Ammon's horn (tissue), 1 donor: ENCODE measurements at regions not wholly inside any gene's neighbourhood (a gene's known extent, or its start where the extent isn't known, plus 50 kb on each side); places are given as distances from the start of the nearest gene placed in this dataset.
"Not testable (repeated sequence)": the region's sequence is repeated elsewhere in the genome, so short reads cannot be mapped to it uniquely, and the experiment has no call there.

ENCODE experiments used
- DNase-seq: peaks from one replicate; pipeline ENCODE4 v3.0.0-alpha.2; 2016; ENCODE audit warnings: low spot score

DNA sequence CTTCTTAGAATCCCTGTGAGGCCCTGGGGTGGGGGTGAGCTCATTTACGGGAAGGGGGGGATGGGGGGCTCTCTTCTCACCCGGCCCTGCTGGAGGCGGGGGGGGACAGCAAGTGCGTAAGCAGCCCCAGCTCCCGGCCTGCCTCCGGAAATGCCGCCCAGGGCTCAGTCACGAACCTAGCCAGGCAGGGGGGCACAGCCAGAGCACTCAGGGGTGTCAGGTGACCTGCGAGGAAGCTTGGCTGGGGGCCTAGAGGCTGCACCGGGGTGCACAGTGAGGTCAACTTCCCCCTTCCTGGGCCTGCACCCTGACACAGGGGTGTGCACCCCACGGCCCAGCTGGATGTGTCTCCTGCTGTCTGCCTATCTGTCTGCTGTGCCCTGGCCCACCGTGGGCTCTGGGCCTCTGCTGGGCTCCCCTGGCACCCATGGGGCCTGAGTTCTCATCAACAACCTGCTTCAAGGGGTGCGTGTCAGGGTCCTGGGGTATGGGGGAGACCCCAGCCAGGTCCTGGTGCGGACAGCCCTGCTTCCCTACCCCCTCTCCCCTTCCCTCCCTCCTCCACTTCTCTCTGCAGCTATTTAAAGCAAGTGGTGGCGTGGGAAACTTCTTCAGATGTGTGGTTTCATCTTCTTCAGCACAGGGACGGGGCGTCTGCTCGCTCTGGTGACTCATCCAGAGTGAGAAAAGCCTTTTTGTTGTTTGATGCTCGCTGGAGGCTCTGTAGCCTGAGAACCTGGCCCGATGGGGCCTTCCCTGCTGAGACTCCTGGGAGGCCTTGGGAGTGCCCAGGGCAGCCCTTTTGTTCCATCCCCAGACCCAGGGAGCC, 92.5 kb upstream of the RUNX3 start:
- peak; percentile 70 for DNase-seq

DNA sequence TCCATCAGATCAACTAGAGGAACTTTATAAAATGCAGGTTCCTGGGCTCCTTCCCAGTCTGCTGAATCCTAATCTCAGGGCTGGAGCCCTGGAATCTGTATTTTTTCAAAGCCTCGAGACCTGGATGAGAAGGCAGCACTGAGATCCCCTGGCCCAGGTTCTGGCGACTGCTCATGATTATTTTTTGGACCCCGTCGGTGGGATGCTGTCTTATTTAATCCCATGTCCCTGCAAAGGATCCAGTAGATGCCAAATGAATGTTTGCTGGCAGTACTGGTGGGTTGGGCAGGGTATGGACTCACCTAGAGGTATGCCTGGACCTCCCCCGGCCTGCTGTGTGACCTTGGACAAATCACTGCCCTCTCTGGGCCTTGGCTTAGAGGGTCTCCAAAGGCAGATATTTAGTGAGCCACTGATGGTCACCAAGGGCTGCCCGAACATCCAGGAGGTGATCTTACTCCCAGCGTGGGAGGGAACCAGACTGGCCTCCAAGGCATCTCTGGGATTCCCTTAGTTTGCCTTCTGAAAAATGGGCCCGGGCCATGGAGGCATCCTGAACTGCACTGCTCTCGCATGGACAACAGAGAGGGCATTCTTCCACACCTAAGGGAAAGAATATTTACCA, 91.6 kb upstream of the RUNX3 start:
- DNase-seq, result no peak

DNA sequence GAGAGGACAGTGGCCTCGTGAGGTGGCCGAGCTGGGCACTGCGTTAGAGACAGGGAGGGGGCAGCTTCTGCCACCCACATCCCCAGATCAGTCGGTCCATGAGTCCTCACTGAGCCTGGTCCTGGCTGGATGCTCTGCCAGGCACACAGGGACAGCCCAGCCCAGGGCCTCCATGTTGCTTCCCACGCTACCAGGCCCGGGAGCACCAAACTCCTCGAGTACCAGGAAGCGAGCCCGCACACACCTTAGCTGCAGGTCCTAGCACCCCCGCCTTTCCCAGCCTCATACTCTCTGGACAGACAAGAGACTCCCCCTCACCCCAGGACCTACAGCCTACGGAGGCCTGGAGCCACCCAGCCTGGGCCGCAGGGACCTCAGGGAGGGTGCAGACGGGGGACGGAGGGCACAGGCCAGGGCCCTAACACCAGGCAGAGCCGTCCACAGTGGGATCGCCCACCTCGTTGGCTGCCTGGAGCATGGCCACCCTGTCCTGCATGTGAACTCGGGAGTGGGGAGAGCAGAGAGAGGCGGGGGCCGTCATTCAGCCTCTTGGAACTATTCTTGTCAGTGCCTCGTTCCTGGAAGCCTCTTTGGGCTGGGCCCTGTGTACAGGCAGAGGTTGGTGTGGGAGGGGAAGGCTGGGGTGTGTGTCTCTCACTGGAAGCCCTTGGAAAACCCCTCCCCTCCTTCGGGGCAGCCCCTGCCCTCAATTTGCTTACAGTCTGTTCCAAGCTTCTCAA, 90.9 kb upstream of the RUNX3 start:
- DNase-seq, result no peak

DNA sequence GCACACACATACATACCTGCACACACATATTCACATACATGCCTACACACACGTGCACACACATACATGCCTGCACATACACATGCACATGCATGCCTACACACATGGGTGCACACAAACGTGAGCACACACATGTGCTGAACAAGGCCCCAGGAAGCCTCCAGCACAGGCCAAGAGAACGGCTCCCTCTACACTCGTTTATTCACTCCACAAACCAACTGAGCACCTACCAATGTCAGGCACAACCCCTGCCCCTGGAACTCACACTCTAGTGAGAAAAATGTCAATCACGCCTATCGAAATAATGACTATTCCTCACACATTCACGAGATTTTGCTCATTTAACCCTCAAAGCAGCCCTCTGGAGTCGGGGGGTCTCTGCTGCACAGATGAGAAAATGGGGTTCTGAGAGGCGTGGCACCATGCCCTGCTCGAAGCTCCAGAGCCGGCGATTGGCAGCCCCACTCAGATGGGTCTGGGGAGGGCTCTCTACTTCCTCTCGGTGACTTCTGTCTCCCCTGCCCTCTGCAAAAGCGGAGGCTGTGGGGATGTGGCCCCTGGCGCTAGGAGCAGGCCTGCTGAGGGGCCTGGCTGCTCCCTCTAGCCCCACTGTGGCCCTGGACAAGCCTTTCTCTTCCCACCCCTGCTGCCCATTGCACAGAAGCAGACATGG, 90.2 kb upstream of the RUNX3 start:
- no peak for DNase-seq

GRCh38 chr1:25019337-25020172, 89.5 kb upstream of the RUNX3 start:
- no peak for DNase-seq

DNA sequence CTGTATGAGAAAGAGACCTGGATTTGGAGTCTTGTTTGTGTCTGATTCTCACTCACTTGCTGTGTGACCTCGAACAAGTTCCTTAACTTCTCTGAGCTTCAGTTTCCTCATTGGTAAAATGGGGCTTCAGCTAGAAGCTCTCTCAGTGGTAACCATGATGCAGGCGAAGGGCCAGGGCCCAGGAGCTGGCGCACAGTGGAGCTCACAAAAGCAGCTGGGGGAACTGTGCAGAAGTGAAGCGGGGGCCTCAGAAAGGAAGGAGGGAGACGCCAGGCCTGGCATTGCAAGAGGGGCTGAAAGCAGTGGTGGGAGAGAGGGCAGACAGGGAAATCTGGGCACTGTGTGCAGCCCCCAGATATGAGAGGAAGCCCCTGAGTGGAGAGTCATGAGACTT, 88.9 kb upstream of the RUNX3 start:
- no peak for DNase-seq

- no peak for DNase-seq
Observed at GRCh38 chr1:25018110-25018735, 88.1 kb upstream of the RUNX3 start.

DNA sequence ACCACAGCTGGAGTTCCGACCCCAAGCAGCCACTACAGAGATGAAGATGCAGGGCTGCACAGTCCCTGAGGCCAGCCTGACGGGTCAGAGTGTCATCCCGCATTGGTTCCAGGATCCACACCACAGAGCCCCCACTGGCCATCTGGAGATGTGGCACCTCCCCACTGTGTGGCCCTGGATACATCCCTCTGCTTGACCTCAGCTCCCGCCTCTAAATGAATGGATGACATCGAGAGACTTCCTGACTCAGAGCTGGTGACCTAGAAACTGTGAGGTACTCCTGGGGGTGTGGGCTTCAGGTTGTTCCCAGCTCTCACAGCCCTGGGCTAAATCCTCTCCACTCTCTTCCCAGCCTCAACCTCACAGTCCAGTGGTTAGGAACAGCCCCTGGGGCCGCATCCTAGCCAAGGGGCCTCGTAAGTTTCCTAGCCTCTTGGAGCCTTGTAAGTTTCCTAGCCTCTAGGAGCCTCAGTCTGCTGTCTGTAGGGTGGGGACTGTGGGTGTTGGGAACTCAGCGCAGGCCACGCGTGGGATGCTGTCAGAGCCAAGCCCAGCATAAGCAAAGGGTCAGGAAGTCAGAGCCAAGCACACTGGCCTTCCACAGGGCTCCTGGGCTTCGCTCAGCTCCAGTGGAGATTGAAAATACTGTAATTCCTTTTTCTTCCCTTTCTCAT, 87.5 kb upstream of the RUNX3 start:
- no peak for DNase-seq

DNA sequence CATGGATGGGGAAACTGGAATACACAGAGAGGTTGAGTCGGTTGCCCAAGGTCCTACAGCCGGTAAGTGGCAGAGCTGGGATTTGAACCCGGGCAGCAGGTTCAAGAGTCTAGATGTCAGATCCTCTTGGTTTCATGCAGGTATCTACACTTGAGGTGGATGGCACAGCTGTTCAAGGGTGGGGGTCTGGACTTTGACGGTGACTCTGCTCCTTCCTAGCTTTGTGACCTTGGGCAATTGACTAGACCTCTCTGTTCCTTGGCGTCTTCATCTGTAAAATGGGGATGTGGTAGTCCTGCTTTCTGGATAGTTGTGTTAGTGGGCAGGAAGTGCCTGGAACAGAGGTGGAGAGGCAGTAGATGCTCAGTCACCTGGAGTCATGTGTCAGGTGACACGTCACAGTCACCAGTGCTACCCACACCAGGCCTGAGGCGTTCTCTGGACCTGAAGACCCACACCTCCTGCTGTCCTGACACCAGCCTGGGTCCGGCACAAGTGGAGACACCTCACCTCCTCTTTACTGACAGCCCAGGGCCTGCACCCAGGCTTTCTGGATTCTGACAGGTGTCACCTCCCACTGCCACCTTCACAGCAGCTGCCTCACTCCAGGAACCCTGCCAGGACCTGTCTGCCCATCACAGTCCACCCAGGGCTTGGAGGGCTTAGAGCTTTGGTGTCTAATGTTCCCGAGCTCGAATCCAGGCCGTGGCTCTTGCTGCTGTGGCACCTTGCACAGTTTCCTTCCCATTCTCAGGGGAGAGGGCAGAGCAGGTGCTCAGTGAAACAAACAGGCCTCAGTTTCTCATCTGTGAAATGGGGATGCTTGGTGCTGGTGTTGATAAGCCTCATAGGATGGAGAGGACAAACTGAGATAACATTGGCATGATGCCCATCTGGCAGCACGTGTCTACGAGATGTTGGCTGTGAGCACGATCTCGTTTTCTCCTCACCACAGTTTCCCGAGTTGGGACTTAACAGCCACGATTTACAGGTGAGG, 83.2 kb upstream of the RUNX3 start:
- no peak for DNase-seq

- DNase-seq, result no peak
Observed at GRCh38 chr1:25011943-25012638, 82.0 kb upstream of the RUNX3 start.

DNA sequence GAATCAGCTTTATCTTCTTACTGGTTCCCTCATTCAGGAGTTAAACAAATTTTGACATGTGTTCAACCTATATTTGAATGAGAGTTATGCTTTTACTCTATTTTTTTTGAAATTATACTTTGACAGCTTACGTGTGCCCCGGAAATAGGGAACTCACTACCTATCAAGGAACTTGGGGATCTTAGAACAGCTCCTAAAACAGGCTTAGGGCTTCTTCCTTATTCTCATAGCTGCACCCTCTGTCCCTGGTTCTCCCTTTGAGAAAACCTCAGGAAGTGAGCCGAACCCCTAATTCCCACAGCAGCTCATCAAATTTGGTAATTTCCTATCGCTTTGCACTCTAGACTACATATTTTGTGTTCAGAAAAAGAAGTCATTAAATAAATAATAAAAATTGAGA, 81.2 kb upstream of the RUNX3 start:
- no peak for DNase-seq

DNA sequence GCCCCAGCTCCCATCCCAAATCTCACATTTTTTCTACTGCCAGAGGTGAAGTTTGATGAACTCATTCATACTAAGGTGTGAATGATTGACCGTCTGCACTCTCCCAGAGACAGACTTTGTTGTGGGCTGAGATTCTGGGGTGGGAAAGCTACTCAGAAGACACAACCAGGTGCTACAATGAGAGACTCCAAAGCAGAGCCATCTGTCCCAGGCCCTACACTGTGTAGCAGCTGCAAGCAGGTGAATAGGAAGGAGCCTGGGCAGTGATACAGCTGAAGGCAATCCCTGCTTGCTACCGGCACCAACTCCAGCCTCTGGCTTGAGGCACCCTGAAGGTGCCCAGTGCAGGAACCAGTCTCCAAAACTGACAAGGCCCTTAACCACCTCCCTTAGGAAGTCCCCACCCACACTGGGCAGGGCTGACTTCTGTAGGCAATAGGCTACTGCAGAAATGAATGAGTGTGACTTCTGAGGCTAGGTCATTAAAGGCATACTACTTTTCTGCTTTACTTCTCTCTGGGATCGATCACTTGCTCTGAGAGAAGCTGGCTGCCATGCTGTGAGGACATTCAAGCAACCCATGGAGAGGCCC, 79.7 kb upstream of the RUNX3 start:
- no peak for DNase-seq

DNA sequence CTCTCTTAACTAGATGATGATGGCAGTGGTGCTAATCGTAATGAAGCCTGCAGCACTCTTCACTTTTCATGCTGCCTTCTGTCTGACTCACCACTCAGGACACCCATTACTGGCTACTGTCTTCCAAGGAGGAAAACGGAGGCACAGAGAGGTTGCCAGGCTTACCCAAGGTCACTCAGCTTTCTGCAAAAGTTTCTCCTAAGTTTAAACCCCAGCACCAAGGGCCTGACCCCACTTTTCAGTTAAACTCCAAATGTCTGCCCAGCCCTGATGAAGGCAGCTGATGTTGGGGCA, 78.1 kb upstream of the RUNX3 start:
- no peak for DNase-seq

GRCh38 chr1:25007390-25008191, 77.5 kb upstream of the RUNX3 start:
- DNase-seq, result not testable (repeated sequence)

GRCh38 chr1:25006770-25007169, 76.7 kb upstream of the RUNX3 start:
- DNase-seq, result peak; percentile 15

DNA sequence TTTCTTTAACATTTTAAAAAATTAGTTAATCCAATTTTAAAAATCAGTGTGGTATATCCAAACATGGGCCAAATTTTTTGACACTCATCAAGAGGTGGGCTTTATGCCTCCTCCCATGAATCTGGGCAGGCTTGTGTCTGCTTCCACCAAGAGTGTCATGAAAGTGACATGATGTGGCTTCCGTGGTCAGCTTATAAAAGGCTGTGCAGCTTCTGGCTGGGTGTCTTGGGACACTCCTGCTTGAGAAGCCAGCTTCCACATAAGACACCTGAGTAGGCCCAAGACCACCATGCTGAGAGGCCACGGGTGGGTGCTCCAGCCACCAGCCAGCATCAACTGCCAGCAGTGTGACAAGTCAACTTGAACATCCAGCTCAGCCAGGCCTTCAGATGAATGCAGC, 74.3 kb upstream of the RUNX3 start:
- no peak for DNase-seq

- DNase-seq, result no peak
Observed at GRCh38 chr1:25003457-25004190, 73.5 kb upstream of the RUNX3 start.
